Stomach (tissue), 4 donors: ENCODE measurements at regions not wholly inside any gene's neighbourhood (a gene's known extent, or its start where the extent isn't known, plus 50 kb on each side); places are given as distances from the start of the nearest gene placed in this dataset.

Source experiments
- CTCF ChIP-seq, 7 experiments: fragments of 450-650 bp in 4 of 7; fragments of 200-600 bp in 3 of 7; sonication (generic) in 3 of 7; IDR thresholded peaks; one replicate each; pipeline ENCODE4 v1.5.1; 2016 to 2019; ENCODE audit warnings: antibody characterized with exemption in 7 of 7, control low read depth in 2 of 7, mild to moderate bottlenecking in 1 of 7
- EP300 ChIP-seq: sonication (generic); formaldehyde crosslinking; IDR thresholded peaks from one replicate; pipeline ENCODE4 v1.6.1; 2017; ENCODE audit warnings: antibody characterized with exemption
- POLR2A ChIP-seq, 4 donors: fragments of 450-650 bp; IDR thresholded peaks; one replicate each; pipeline ENCODE4 v1.6.1; 2016; ENCODE audit warnings: antibody characterized with exemption in 4 of 4, control low read depth in 2 of 4, mild to moderate bottlenecking in 1 of 4, moderate library complexity in 1 of 4
- POLR2AphosphoS5 ChIP-seq, 3 donors: sonication (generic); formaldehyde crosslinking; IDR thresholded peaks; one replicate each; pipeline ENCODE4 v1.6.1; 2016; ENCODE audit warnings: antibody characterized with exemption in 3 of 3

GRCh38 chr6:54624779-54625178 is 221.8 kb upstream of the FAM83B start:
- TF ChIP-seq POLR2AphosphoS5 (IDR thresholded peaks at IDR 0.05), result no peak
- no peak for TF ChIP-seq POLR2A (IDR thresholded peaks at IDR 0.05)
- no peak for TF ChIP-seq CTCF (IDR thresholded peaks at IDR 0.05)
- TF ChIP-seq EP300, result no peak
